H9 (cell line): ENCODE measurements at regions not wholly inside any gene's neighbourhood (a gene's known extent, or its start where the extent isn't known, plus 50 kb on each side); places are given as distances from the start of the nearest gene placed in this dataset.

Source experiments
- DNase-seq: peaks from one replicate; pipeline ENCODE4 v3.0.0-alpha.2; 2017
- H2AFZ ChIP-seq: one replicate; pipeline ENCODE4 v1.6.1; 2013; ENCODE audit warnings: mild to moderate bottlenecking, low read length, control low read depth, moderate library complexity
- H2AK5ac ChIP-seq: 2 replicates; pipeline ENCODE4 v1.6.1; 2013; ENCODE audit warnings: low read length, control low read depth, mixed read lengths; ENCODE audit not compliant: insufficient read length
- H2BK120ac ChIP-seq: one replicate; pipeline ENCODE4 v1.6.1; 2013; ENCODE audit warnings: low read depth, mild to moderate bottlenecking, low read length, control low read depth, inconsistent platforms; ENCODE audit not compliant: poor library complexity, severe bottlenecking
- H2BK12ac ChIP-seq: 2 replicates; pipeline ENCODE4 v1.6.1; 2013; ENCODE audit warnings: low read length, control low read depth, mixed read lengths, low read depth; ENCODE audit not compliant: insufficient read length
- H2BK15ac ChIP-seq: 2 replicates; pipeline ENCODE4 v1.6.1; 2013; ENCODE audit warnings: low read depth, low read length, control low read depth
- H2BK20ac ChIP-seq: one replicate; pipeline ENCODE4 v1.6.1; 2013; ENCODE audit warnings: low read depth, mild to moderate bottlenecking, low read length, control low read depth, inconsistent platforms; ENCODE audit not compliant: poor library complexity, severe bottlenecking
- H2BK5ac ChIP-seq: 2 replicates; pipeline ENCODE4 v1.6.1; 2013; ENCODE audit warnings: low read length, control low read depth, mixed read lengths; ENCODE audit not compliant: insufficient read length
- H3K14ac ChIP-seq: 2 replicates; pipeline ENCODE4 v1.6.1; 2013; ENCODE audit warnings: low read length, control low read depth; ENCODE audit not compliant: insufficient read depth
- H3K18ac ChIP-seq: 2 replicates; pipeline ENCODE4 v1.6.1; 2013; ENCODE audit warnings: low read depth, mild to moderate bottlenecking, mixed read lengths, low read length, control low read depth; ENCODE audit not compliant: insufficient read length
- H3K23ac ChIP-seq: 2 replicates; pipeline ENCODE4 v1.6.1; 2013; ENCODE audit warnings: low read length, control low read depth, mixed read lengths, low read depth; ENCODE audit not compliant: insufficient read length
- H3K23me2 ChIP-seq: 2 replicates; pipeline ENCODE4 v1.6.1; 2013; ENCODE audit warnings: low read depth, mild to moderate bottlenecking, mixed read lengths, low read length, control low read depth; ENCODE audit not compliant: insufficient read length, poor library complexity, severe bottlenecking
- H3K27ac ChIP-seq: 2 replicates; pipeline ENCODE4 v1.5.1; 2013; ENCODE audit warnings: low read length, control low read depth, mixed read lengths, low read depth; ENCODE audit not compliant: insufficient read length
- H3K27me3 ChIP-seq: 2 replicates; pipeline ENCODE4 v1.6.1; 2013; ENCODE audit warnings: low read length, control low read depth, inconsistent platforms; ENCODE audit not compliant: insufficient read depth
- H3K4ac ChIP-seq: 2 replicates; pipeline ENCODE4 v1.6.1; 2013; ENCODE audit warnings: low read depth, mild to moderate bottlenecking, control low read depth, inconsistent platforms, low read length, moderate library complexity
- H3K4me1 ChIP-seq: 2 replicates; pipeline ENCODE4 v1.6.1; 2013; ENCODE audit warnings: low read length, control low read depth, inconsistent platforms; ENCODE audit not compliant: insufficient read depth
- H3K4me2 ChIP-seq: 2 replicates; pipeline ENCODE4 v1.6.1; 2013; ENCODE audit warnings: low read length, control low read depth, mixed read lengths; ENCODE audit not compliant: insufficient read length, insufficient read depth
- H3K56ac ChIP-seq: 2 replicates; pipeline ENCODE4 v1.6.1; 2013; ENCODE audit warnings: low read depth, mild to moderate bottlenecking, mixed read lengths, low read length, control low read depth; ENCODE audit not compliant: insufficient read length
- H3K79me1 ChIP-seq: 2 replicates; pipeline ENCODE4 v1.6.1; 2013; ENCODE audit warnings: low read depth, mild to moderate bottlenecking, moderate library complexity, low read length, control low read depth, inconsistent platforms; ENCODE audit not compliant: insufficient read depth, poor library complexity, severe bottlenecking
- H3K79me2 ChIP-seq: 2 replicates; pipeline ENCODE4 v1.6.1; 2013; ENCODE audit warnings: low read length, control low read depth, inconsistent platforms; ENCODE audit not compliant: insufficient read depth
- H3K9ac ChIP-seq: 2 replicates; pipeline ENCODE4 v1.6.1; 2013; ENCODE audit warnings: low read length, control low read depth, mixed read lengths; ENCODE audit not compliant: insufficient read length; ENCODE audit errors: extremely low read depth
- H3K9me3 ChIP-seq: one replicate; pipeline ENCODE4 v1.6.1; 2013; ENCODE audit warnings: low read depth, low read length, inconsistent platforms; ENCODE audit not compliant: control insufficient read depth
- H3T11ph ChIP-seq: one replicate; pipeline ENCODE4 v1.6.1; 2013; ENCODE audit warnings: mild to moderate bottlenecking, low read length, control low read depth, inconsistent platforms
- H4K20me1 ChIP-seq: one replicate; pipeline ENCODE4 v1.6.1; 2013; ENCODE audit not compliant: control insufficient read depth, insufficient read length, insufficient read depth
- H4K5ac ChIP-seq: 2 replicates; pipeline ENCODE4 v1.6.1; 2013; ENCODE audit warnings: low read depth, mild to moderate bottlenecking, mixed read lengths, low read length, control low read depth; ENCODE audit not compliant: insufficient read length
- H4K8ac ChIP-seq: replicated peaks from 2 replicates; pipeline ENCODE4 v1.6.1; 2013; ENCODE audit warnings: low read length, control low read depth, mixed read lengths, low read depth; ENCODE audit not compliant: insufficient read length
- H4K91ac ChIP-seq: 2 replicates; pipeline ENCODE4 v1.6.1; 2013; ENCODE audit warnings: low read depth, mild to moderate bottlenecking, moderate library complexity, mixed read lengths, low read length, control low read depth; ENCODE audit not compliant: insufficient read length
- H3K27ac Mint-ChIP-seq, 3 experiments: 2 replicates in 2 of 3; 3 replicates in 1 of 3; pipeline ENCODE4 v1.8.0; 2020 to 2021; ENCODE audit warnings: mixed read lengths in 3 of 3, mild to moderate bottlenecking in 1 of 3, moderate library complexity in 1 of 3
- H3K27me3 Mint-ChIP-seq: 2 replicates; pipeline ENCODE4 v1.8.0; 2021; ENCODE audit warnings: low read depth, mild to moderate bottlenecking, moderate library complexity, mixed read lengths
- H3K36me3 Mint-ChIP-seq, 3 experiments: 2 replicates in 2 of 3; 3 replicates in 1 of 3; pipeline ENCODE4 v1.8.0; 2020 to 2021; ENCODE audit warnings: low read depth in 3 of 3, mixed read lengths in 3 of 3; ENCODE audit not compliant: insufficient read depth in 1 of 3
- H3K4me1 Mint-ChIP-seq, 2 experiments: 2 replicates each; pipeline ENCODE4 v1.8.0; 2020; ENCODE audit warnings: mixed read lengths in 2 of 2
- H3K4me3 Mint-ChIP-seq, 2 experiments: 2 replicates in 1 of 2; 3 replicates in 1 of 2; pipeline ENCODE4 v1.8.0; 2020 to 2021; ENCODE audit warnings: mild to moderate bottlenecking in 2 of 2, mixed read lengths in 2 of 2, moderate library complexity in 1 of 2
- H3K9me3 Mint-ChIP-seq, 2 experiments: 2 replicates in 1 of 2; 3 replicates in 1 of 2; pipeline ENCODE4 v1.8.0; 2020; ENCODE audit warnings: mild to moderate bottlenecking in 2 of 2, mixed read lengths in 2 of 2, moderate library complexity in 1 of 2
- WGBS: extraction: QIAGEN DNeasy Blood & Tissue Kit; methylation state at CpG from one replicate; pipeline ENCODE4 v1.1.7; 2013; ENCODE audit warnings: missing lambda C conversion rate, low lambda C conversion rate, mixed read lengths; ENCODE audit not compliant: insufficient read length; ENCODE audit errors: extremely low coverage; 5-methylcytosine and 5-hydroxymethylcytosine counted together
- TF ChIP-seq, protein P1 (sequence below): fragments of 200-600 bp; sonication (generic); conservative IDR thresholded peaks from 3 replicates; pipeline ENCODE4 v1.8.0; 2021; ENCODE audit warnings: antibody characterized with exemption, mild to moderate bottlenecking

DNA sequence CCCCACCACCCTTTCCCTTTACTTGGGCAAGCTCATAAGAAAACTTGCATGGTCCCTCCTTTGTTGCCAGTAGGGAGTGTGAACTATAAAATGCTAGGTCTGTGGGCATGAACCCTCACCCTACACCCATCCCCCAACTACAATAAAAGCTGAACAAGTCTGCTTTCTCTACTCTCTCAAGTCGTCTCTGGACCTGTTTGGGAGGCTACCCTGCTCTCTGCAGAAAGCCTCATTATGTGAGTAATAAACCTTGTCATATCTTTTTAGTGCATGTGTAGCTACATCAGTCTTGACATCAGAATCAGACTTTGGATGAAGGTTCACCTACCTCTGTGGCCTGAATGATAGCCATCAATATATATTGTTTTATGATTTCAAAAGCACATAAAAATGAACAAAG is 155.4 kb upstream of the FAM241A start:
- Mint-ChIP-seq H3K4me3 (no peak overlapping the region), H3K36me3 (no peaks in the 10 kb centered on the region), H3K27ac (no peak overlapping the region), H3K4me1 (peaks cover 11% of the 10 kb centered on the region in 2 experiments), H3K9me3 (no peaks in the 10 kb centered on the region), H3K27me3 (no peaks in the 10 kb centered on the region)
- Histone ChIP-seq H2BK15ac (no peak overlapping the region), H3K56ac (no peak overlapping the region), H2BK5ac (no peak overlapping the region), H3K4ac (no peak overlapping the region), H3K9me3 (no peaks in the 10 kb centered on the region), H2BK12ac (no peak overlapping the region), H3K79me1 (no peaks in the 10 kb centered on the region), H2BK120ac (no peak overlapping the region), H4K8ac (no peak overlapping the region), H4K5ac (no peak overlapping the region), H3K23ac (no peak overlapping the region), H3K27me3 (no peaks in the 10 kb centered on the region), H3K4me2 (no peak overlapping the region), H2AK5ac (no peak overlapping the region), H3K23me2 (no peaks in the 10 kb centered on the region), H4K20me1 (no peaks in the 10 kb centered on the region), H3K18ac (no peak overlapping the region), H4K91ac (no peak overlapping the region), H3K27ac (no peak overlapping the region), H3K4me1 (peaks cover 4% of the 10 kb centered on the region; the same call in 1 of the 2 replicates), H3K14ac (no peak overlapping the region), H3K79me2 (no peaks in the 10 kb centered on the region), H3K9ac (no peak overlapping the region), H3T11ph (no peak overlapping the region), H2BK20ac (no peak overlapping the region), H2AFZ (no peak overlapping the region)
- no peak for DNase-seq
- TF ChIP-seq, protein P1, sequence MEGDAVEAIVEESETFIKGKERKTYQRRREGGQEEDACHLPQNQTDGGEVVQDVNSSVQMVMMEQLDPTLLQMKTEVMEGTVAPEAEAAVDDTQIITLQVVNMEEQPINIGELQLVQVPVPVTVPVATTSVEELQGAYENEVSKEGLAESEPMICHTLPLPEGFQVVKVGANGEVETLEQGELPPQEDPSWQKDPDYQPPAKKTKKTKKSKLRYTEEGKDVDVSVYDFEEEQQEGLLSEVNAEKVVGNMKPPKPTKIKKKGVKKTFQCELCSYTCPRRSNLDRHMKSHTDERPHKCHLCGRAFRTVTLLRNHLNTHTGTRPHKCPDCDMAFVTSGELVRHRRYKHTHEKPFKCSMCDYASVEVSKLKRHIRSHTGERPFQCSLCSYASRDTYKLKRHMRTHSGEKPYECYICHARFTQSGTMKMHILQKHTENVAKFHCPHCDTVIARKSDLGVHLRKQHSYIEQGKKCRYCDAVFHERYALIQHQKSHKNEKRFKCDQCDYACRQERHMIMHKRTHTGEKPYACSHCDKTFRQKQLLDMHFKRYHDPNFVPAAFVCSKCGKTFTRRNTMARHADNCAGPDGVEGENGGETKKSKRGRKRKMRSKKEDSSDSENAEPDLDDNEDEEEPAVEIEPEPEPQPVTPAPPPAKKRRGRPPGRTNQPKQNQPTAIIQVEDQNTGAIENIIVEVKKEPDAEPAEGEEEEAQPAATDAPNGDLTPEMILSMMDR = no peak
- WGBS = no CpG with 5 or more reads among the region's 1 CpG
